PFSK-1 (cell line): ENCODE measurements at regions not wholly inside any gene's neighbourhood (a gene's known extent, or its start where the extent isn't known, plus 50 kb on each side); places are given as distances from the start of the nearest gene placed in this dataset.

ENCODE experiments used
- POLR2AphosphoS5 ChIP-seq: IDR thresholded peaks from 2 replicates; pipeline ENCODE4 v1.6.1; 2012; ENCODE audit warnings: low read depth, mild to moderate bottlenecking, control low read depth, low read length, moderate library complexity
- TAF1 ChIP-seq: IDR thresholded peaks from 2 replicates; pipeline ENCODE4 v1.6.1; 2012; ENCODE audit warnings: low read length, control low read depth, borderline replicate concordance; ENCODE audit not compliant: insufficient read depth
- TF ChIP-seq, protein P1 (sequence below), 2 experiments: IDR thresholded peaks; 2 replicates each; pipeline versions ENCODE4 v1.6.1 to v1.8.0; 2011 to 2012; ENCODE audit warnings: low read depth in 2 of 2, low read length in 2 of 2, control low read depth in 1 of 2, inconsistent platforms in 1 of 2, mild to moderate bottlenecking in 1 of 2, moderate library complexity in 1 of 2; ENCODE audit not compliant: insufficient read depth in 1 of 2

DNA sequence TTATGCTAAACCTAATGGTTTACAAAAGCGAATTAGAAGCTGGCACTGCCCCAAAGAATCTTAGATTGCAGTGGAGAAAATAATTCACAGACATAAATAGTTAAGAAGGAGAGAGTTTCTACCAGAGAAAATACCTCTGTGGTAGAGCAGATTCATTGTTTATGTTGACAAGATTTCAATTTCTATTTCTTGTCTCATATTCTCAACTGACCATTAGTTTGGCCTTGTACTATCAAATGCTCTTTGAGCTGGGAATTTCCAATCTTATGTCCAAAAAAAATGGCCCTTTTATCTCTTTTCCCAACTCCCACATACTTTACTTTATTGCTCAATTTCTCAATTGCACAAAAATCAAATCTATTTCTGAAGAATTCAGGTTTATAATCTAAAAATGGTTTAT lies 804.1 kb upstream of the CITED2 start:
- no peak for TF ChIP-seq TAF1
- TF ChIP-seq, protein P1, sequence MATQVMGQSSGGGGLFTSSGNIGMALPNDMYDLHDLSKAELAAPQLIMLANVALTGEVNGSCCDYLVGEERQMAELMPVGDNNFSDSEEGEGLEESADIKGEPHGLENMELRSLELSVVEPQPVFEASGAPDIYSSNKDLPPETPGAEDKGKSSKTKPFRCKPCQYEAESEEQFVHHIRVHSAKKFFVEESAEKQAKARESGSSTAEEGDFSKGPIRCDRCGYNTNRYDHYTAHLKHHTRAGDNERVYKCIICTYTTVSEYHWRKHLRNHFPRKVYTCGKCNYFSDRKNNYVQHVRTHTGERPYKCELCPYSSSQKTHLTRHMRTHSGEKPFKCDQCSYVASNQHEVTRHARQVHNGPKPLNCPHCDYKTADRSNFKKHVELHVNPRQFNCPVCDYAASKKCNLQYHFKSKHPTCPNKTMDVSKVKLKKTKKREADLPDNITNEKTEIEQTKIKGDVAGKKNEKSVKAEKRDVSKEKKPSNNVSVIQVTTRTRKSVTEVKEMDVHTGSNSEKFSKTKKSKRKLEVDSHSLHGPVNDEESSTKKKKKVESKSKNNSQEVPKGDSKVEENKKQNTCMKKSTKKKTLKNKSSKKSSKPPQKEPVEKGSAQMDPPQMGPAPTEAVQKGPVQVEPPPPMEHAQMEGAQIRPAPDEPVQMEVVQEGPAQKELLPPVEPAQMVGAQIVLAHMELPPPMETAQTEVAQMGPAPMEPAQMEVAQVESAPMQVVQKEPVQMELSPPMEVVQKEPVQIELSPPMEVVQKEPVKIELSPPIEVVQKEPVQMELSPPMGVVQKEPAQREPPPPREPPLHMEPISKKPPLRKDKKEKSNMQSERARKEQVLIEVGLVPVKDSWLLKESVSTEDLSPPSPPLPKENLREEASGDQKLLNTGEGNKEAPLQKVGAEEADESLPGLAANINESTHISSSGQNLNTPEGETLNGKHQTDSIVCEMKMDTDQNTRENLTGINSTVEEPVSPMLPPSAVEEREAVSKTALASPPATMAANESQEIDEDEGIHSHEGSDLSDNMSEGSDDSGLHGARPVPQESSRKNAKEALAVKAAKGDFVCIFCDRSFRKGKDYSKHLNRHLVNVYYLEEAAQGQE (IDR thresholded peaks at IDR 0.05; ENCODE audit: insufficient read depth in 1 of 2, low read depth in 2 of 2, low read length in 2 of 2), result no peak
- no peak for TF ChIP-seq POLR2AphosphoS5
